Fibroblast of upper back skin (primary cell): ENCODE measurements at regions not wholly inside any gene's neighbourhood (a gene's known extent, or its start where the extent isn't known, plus 50 kb on each side); places are given as distances from the start of the nearest gene placed in this dataset.
"Not testable (repeated sequence)": the region's sequence is repeated elsewhere in the genome, so short reads cannot be mapped to it uniquely, and the experiment has no call there.

ENCODE experiments used
- DNase-seq: peaks from one replicate; pipeline ENCODE4 v3.0.0-alpha.2; 2013

DNA sequence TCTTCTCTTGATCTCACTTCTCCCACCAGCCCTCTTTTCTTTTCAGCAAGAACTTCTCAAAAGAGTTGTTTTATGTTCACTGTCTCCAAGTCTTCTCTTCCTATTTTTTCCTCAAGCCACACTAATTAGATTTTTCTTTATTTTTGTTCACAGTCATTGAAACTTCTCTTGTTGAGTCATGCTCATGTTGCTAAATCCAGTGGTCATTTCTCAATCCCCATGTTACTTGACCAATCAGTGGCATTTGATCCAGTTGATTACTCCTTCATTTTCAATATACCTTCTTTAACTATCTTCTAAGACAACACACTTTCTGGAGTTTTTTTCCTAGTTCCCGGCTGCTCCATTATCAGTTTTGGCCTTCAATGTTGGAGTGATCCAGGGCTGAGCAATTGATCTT is 103.1 kb upstream of the LSM6 start:
- no peak for DNase-seq

DNA sequence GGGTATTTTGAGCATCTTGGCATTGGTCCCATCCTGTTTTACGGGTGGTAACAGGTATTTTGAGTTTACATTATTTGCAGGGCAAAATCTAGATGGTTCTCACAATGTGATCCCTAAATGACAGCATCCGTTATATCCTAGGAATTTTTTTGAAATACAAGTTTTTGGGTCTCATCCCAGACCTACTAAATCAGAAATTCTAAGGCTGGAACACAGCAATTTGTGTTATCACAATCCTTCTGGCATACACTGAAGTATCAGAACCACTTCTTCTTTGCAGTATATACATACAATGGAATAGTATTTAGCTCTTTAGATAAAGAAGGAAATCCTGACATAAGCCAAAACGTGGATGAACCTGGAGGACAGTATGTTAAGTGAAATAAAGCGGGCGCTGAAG is 104.1 kb upstream of the LSM6 start:
- DNase-seq = no peak

DNA sequence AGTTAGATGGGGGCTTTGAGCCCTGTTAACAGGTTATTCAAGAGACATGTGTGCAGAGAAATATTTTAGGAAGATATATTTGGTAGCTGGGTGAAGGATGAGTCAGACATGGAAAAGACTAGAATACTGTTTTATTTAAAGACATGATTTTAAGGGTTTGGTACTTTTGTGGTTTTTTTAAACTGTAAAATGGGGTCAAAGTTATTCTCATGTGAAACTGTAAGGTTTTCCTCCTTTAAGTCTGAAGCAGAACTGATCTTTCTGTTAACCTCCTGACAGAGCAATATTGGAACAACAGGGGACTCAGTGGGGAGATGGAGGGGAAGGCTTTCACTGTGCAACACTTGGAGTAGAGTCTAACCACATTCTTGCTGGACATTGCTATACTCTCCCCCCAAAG is 112.4 kb upstream of the LSM6 start:
- DNase-seq = no peak

DNA sequence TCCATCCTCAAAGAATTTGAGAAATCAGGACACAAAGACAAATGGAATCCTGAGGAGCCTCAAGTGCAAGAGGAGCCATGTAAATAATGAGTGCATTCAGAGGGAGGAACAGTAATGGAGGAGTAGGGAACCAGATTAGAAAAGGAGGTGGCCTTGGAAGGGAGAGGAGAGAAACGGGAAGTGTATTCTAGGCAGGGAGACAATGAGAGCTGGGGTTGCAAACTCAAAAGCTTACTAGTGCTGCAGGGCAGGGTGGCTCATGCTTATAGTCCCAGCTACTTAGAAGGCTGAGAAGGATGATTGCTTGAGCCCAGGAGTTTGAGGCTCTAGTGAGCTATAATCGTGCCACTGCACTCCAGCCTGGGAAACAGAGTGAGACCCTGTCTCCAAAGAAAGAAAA is 113.2 kb upstream of the LSM6 start:
- DNase-seq = no peak

DNA sequence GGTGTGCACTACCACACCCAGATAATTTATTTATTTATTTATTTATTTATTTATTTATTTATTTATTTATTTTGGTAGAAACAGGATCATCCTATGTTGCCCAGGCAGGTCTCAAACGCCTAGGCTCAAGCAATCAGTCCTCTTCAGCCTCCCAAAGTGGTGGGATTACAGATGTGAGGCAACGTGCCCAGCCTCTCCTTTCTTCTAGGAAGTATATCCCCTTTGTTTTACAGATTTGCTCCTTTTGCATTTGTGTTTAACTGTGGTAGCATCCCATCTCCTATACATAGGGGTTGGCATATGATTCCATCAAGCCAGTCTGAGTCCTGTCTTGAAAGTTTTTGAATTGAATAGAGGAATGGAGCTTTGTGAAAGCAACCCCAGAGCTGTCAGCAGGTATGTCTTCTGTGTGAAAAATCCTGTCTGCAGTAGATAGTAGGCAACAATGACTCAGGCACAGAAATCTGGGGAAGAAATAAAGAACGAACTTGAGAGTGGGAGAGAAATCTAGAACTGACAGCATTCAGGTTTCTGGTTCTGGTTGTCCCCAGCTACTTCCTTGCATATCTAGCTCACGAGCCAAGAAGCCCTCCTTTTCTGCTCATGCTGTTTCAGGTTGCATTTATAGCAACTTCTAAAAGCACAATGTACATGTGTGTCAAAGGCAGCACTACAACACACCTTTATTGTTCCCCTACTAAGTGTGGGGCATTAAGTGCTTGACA is 113.7 kb upstream of the LSM6 start:
- no peak for DNase-seq

DNA sequence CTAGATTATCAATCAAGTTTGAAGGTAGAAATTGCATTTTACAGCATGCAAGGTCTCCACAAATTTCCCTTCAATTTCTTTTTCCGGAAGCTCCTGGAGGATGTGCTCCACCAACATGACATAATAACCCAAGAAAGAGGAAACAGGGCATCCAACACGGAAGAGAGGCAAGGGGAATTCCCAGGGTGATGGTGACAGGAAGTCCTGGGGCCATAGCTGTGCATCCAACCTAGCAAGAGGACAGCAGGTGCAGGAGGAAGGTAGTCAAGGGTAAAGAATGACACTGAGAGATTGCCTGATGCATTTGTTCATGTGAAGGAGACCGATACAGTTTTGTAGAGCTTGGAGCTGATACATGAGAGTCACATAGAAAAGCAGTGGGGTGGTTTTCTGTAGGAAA is 115.7 kb upstream of the LSM6 start:
- no peak for DNase-seq

DNA sequence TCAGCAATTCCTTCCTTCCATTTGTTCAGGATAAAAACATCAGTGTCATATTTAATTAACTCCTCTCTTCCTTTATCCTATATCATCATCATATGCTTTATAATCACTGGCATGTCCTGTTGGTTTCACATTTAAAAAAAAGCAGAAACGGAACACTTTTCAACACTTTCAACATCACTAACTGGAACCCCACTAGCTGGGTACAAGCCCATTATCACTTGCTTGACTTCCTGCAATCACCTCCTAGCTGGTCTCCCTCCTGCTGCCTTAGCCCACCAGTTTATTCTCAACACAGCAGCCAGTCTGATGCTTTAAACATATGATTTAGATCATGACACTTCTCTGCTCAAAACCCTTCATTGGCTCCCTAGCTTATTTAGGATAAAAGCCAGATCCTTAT is 116.4 kb upstream of the LSM6 start:
- no peak for DNase-seq

DNA sequence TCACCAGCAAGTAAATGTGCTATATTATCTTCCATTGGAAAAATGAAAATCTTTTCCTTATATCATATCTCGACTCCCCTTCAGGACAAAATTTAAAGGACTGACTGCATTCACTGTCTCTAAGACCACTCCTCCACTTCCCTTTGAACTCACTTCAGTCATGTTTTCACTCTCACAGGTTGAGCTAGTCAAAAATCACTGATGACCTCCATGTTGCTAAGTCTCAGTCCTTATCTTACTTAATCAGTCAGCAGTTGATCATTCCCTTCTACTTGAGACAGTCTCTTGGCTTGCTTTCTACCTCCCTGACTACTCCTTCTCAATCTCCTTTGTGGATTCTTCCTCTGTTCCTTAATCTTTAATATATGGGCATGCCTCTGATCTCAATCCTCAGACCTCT is 117.0 kb upstream of the LSM6 start:
- no peak for DNase-seq

DNA sequence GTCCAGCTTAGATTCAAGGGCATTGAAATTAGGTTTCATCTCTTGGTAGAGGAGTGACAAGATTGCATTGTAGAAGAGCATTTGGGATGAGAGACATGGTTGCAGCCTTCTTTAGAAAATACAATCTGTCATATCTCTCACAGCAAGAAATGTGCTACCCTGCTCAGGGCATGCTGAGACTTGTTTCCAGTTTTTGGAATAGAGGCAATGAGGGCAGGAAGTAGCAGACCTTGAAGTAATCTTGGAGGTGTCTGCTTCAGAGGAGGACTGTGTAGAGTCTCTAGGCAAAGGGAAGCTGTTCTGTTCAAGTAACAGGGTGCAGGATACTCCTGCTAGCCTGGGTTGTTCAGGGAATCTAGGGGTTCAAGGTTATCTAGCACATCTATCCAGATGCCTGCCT is 116.1 kb upstream of the ZNF827 start:
- no peak for DNase-seq

DNA sequence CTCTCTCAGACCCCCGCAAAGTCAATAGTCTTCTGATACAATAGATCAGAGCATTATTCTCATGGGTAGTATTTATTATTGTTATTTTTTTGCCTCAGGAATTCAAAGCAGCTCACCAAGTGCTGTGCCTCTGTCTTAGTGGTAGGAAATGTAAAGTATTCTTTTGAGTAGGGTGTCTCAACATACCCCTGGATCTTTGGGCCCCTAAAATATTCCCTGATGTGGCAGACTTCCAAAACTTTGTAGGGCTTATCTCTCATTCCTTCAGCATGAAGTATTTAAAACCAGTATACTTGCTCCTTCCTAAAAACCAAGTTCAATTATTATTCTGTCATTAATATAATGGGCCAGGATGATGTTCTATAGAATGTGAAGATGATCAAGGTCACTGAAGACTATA is 115.3 kb upstream of the ZNF827 start:
- DNase-seq = peak; percentile 33

DNA sequence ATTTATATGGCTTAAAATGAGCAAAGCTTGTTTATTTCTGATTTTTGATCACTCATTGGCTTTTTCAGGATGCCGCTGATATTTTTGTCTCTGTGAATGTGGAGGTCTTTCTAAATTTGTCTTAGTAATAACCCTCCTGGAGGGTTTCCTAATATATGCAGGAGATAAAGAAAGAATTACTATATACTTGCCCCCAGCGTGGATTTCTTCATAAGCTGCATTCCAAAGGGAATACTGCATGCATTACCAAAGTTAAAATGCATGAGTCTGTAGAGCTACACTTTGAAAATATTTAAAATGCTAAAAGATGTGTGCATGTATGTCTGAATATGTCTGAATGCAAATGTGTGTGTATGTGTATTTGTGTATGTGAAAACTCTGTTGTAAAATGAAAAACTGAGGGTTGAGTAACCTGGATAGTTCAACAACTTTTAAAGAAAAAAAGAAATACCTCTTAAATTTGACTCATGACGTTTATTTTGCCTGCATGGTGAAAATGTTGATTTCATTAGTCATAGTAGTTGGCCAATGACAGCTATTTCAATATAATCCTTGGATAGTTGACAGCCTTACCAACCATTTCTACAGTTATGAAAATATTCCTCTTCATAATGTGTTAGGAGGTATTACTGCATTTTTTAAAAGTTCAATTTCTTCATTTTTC is 113.2 kb upstream of the ZNF827 start:
- DNase-seq = peak; percentile 89

DNA sequence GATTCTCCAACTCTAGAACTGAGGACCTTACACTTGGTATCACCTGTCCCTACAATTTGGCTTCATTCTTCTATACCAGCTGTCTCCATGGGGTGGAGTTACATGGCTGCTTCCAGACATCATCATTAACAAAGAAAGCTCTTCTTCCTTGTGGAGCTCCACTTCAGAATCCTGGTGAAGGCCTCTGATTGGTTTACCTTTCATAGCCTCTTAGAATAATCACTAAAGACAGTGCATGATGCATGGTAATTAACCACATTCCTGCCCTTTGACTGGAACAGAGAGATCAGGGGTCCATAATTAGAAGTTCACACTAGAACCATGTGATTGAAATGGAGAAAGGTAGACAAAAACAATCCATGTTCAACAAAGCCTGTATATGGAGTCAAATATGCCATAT is 112.6 kb upstream of the ZNF827 start:
- DNase-seq = no peak

DNA sequence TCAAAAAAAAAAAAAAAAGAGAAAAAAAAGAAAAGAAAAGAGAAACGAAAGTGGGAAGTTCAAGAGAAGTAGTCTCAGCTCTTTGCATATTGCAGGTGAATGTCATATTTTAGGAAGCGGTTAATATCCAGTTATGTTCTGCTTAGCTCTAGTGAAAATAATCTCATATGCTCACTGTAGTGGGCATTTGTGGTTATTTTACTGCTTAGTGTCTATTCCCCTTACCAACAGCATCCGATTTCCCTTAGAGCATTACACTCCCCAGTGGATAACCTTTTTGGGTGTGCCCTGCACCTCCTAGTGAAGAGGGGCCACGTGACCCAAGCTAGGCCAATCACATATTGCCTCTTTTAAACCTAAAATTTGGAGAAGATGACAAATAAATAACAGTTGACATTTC is 111.2 kb upstream of the ZNF827 start:
- DNase-seq = no peak

DNA sequence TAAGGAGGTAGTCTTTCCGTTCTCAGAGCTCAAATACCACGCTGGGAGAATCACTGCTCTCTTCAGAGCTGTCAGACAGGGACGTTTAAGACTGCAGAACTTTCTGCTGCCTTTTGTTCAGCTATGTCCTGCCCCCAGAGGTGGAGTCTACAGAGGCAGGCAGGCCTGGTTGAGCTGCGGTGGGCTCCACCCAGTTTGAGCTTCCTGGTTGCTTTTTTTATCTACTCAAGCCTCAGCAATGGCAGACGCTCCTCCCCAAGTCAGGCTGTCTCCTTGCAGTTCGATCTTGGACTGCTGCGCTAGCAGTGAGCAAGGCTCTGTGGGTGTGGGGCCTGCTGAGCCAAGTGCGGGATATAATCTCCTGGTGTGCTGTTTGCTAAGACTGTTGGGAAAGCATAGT is 109.1 kb upstream of the ZNF827 start:
- DNase-seq = not testable (repeated sequence)

DNA sequence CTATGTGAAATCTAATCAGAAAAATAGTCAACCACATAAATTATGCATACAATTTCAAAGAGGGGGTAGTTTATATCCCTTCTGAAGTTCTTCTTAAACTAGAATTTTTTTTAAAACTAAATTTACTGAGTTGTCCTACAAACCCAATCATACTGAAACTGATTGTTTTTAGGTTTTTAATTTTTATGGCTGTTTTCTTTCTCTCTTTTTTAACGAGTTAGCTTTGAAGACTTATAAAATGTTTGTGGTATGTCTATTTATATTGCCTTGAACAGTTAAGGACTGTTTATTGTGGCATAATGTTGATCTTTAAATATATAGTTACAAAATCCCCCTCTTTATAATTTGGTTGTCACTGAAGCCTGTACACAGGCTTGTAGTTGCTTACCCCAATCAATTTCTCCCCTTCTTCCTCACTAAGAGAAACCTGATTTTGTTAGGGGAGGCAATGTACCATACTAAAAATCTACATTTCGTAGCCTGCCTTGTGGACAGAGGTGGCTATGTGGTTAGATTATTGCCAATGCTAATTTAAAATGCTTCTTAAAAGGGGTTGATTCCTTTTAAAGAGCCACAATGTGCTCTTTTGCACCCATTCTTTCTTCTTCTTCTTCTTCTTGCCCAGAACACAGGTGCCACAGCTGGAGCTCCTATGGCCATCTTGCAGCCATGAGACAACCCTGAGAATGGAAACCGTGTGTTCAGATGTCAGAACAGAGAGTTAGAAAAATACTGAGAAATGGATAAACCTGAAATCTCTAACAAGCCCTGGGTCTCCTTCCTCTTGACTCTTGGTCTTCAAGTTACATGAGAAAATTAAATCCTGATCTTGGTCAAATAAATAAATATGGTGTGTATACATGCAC is 102.7 kb upstream of the ZNF827 start:
- no peak for DNase-seq

DNA sequence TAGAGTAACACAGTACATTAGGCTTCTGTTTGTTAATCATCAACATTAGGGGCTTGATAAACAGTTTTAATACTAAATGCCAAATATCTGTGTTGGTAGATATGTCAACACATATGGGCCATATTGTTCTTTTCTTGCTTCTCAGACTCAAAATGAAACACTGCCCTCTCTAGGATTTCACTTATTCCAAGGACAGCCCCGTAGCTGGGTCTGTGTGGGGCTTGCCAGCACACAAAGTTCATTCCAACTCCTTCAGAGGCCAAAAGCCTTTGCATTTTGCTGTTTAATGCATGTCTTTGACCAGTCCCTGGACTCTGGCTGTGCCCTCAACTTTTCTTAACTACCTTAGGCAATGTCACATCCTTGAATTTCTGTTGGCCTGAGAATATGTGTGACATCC is 102.0 kb upstream of the ZNF827 start:
- DNase-seq = no peak

DNA sequence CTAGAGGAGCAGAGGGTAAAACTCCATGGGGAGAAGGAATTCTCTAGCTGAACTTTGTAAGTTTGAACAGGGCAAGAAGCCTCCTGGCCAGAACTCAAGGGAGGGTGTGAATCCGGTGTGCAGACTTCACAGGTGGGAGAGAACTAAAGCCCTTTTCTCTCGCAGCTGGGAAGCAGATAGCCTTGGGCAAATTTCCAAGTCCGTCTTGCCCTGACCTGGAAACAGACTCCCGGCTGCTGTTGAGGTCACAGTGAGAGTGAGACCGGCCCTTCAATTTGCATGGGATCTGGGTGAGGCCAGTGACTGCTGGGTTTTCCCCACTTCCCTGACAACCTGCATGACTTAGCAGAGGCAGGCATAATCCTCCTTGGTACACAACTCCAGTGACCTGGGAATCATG is 94.5 kb upstream of the ZNF827 start:
- no peak for DNase-seq

DNA sequence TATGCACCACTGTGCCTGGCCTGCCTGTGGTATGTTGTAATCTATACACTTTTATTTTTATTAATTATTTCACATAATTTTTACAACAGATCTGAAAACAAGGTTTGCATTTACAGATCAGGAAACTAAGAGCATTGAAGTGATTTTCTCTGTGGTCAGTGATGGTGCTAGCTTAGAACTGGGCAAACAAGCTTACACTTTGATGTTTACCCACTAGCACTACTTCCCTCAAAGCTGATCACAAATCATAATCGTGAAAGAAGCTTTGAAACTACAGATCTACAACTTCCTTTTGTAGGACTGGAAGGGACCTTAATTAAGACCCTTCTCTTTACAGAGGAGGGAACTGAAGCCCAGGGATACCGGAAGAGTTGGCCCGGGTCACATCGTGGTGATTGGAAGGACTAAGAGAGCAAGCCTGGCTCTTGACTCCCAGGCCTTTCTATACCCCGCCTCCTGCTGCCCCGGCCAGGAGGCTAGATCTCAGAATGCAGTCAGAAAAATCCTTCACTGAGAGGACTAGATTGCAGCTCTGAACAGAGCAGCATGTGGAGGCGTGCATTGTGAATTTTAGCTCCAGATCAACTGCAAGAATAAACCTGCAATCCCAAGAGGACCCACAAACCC is 93.7 kb upstream of the ZNF827 start:
- no peak for DNase-seq

DNA sequence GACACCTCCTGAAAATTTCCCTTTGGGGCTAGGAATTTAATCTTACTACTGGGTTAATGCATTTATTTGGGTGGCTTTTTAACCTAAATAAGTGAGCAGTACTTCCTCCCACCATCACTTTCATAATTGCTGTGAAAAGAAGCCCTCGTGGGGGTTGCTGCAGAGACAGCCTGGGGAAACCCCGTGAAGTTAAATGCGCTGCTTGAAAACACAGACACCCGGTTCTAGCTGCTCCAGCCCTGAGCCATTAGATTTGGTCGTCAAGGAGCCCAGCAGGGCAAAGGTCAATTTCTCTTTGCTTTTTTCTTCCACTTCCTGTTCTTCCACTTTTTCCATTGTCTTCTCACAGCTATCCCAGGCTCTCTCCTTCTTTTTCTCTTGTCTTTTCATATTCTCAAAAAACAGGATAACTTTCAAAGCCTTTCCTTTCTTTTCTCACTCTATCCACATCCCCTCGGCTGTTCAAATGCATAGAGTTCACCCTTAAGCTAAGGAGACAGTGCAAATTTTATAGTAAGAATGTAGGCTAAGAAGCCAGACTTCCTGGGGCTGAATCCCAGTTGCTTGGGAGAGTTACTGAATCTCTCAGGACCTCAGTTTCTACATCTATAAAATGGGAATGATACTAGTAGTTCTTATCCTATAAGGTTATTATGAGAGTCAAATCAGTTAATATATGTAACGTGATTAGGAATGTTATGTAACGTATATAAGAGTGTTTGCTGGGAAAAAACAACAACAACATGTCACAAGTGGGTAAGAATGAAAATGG is 91.5 kb upstream of the ZNF827 start:
- no peak for DNase-seq

DNA sequence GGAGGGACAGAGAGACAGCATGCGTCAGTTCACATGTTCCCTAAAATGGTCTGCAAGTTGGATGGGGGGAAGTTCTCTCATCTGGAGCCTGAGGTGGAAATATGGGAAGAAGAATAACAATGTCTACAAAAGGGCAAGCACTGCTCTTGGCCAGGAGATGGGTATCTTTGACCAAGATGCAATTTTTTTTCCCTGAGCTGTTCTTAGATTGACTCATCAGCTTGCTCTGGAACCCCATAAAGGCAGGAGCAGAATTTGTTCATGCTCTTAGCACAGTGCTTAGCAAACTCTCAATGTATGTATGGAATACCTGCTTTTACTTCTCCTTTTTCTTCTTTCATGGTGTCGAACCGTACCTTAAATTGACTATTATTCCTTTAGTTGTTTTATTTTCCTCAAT is 90.5 kb upstream of the ZNF827 start:
- DNase-seq = peak; percentile 34

DNA sequence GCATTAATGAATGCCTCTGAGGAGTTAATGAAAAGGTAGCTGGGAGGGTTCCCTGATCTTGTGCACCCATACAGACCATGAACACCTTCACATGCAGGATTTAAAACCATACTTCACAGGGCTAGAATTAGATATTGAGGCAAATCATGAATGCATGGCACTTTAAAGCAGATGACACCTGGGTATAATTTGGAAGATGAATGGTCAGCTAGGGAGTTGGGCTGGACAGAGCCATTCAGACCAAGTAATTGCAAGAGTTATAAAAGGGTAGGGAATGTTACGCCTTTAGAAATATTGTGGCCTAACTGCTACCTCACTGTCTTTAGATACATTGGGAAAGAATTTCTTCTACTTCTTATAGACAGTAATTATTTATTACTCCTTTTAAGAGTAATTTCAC is 89.1 kb upstream of the ZNF827 start:
- no peak for DNase-seq

DNA sequence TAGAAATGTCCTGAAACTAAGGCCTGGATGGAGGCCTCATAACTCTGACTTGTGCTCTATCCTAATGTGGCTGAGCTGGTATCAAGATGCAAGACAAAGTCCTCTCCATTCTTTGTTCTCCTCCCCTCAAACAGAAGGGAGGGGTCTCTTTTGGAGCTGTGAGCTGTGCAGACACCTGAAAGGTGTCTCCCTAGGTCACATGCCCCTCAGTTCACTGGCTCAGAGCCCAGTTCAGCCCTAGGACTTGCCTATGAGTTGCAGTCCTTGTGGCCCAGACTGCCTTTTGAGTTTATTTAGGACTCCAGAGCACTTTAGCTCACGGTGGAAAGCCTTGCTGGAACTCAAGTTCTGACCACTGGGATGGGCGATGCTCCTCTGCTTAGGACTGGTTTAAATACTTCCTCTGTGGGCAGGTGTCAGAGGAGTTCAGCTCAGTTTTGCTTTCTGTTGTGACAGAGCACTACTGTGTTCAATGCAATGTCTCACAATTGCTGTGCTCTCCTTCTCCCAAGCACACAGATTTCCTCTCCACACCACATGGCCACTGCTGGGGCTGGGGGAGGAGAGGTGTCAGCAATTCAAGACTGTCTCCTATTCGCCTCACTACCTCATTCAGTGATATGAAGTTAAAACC is 84.8 kb upstream of the ZNF827 start:
- DNase-seq = no peak
